ENCODE measurements at regions not wholly inside any gene's neighbourhood (a gene's known extent, or its start where the extent isn't known, plus 50 kb on each side); places are given as distances from the start of the nearest gene placed in this dataset.
"Not testable (repeated sequence)": the region's sequence is repeated elsewhere in the genome, so short reads cannot be mapped to it uniquely, and the experiment has no call there.

DNA sequence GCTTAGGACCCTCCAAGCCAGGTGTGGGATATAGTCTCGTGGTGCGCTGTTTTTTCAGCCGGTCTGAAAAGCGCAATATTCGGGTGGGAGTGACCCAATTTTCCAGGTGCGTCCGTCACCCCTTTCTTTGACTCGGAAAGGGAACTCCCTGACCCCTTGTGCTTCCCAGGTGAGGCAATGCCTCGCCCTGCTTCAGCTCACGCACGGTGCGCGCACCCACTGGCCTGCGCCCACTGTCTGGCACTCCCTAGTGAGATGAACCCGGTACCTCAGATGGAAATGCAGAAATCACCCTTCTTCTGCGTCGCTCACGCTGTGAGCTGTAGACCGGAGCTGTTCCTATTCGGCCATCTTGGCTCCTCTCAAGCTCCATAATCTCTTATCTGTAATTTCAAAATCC lies 408.0 kb downstream of the FAM72C start:
- not testable (repeated sequence) for TF ChIP-seq EZH2 (IDR thresholded peaks at IDR 0.05; ENCODE audit: borderline replicate concordance, low read length)
- TF ChIP-seq, protein P1, sequence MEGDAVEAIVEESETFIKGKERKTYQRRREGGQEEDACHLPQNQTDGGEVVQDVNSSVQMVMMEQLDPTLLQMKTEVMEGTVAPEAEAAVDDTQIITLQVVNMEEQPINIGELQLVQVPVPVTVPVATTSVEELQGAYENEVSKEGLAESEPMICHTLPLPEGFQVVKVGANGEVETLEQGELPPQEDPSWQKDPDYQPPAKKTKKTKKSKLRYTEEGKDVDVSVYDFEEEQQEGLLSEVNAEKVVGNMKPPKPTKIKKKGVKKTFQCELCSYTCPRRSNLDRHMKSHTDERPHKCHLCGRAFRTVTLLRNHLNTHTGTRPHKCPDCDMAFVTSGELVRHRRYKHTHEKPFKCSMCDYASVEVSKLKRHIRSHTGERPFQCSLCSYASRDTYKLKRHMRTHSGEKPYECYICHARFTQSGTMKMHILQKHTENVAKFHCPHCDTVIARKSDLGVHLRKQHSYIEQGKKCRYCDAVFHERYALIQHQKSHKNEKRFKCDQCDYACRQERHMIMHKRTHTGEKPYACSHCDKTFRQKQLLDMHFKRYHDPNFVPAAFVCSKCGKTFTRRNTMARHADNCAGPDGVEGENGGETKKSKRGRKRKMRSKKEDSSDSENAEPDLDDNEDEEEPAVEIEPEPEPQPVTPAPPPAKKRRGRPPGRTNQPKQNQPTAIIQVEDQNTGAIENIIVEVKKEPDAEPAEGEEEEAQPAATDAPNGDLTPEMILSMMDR (IDR thresholded peaks at IDR 0.05; ENCODE audit: low read length) = not testable (repeated sequence)

All from OCI-LY1 (cell line).